ENCODE measurements at regions not wholly inside any gene's neighbourhood (a gene's known extent, or its start where the extent isn't known, plus 50 kb on each side); places are given as distances from the start of the nearest gene placed in this dataset.
"Not testable (repeated sequence)": the region's sequence is repeated elsewhere in the genome, so short reads cannot be mapped to it uniquely, and the experiment has no call there.

GRCh38 chr10:45056806-45057205, 56.1 kb downstream of the ZNF22 start:
- H3K36me3 ChIP-seq (ENCODE audit: insufficient read depth); H3K4me3 ChIP-seq (ENCODE audit: low read depth, low read length); H3K4me1 ChIP-seq (ENCODE audit: insufficient read depth); DNase-seq (ENCODE audit: extremely low spot score); H3K27ac ChIP-seq (ENCODE audit: low read depth): not testable (repeated sequence)
- WGBS = 95% methylated on average over 1 of the region's 1 CpG

GRCh38 chr10:45058580-45058979, 57.9 kb downstream of the ZNF22 start:
- no peaks in the 10 kb centered on the region for H3K4me1 ChIP-seq (ENCODE audit: insufficient read depth)
- H3K27ac ChIP-seq (ENCODE audit: low read depth) = no peak overlapping the region
- WGBS = 69% methylated on average over 1 of the region's 1 CpG
- no peaks in the 10 kb centered on the region for H3K36me3 ChIP-seq (ENCODE audit: insufficient read depth)
- no peak for DNase-seq (ENCODE audit: extremely low spot score)
- H3K4me3 ChIP-seq (ENCODE audit: low read depth, low read length) = no peak overlapping the region

GRCh38 chr10:45058992-45059561, 58.4 kb downstream of the ZNF22 start:
- WGBS = 93% methylated on average over 4 of the region's 4 CpGs
- H3K4me3 ChIP-seq (ENCODE audit: low read depth, low read length) = no peak overlapping the region
- no peak overlapping the region for H3K27ac ChIP-seq (ENCODE audit: low read depth)
- H3K4me1 ChIP-seq (ENCODE audit: insufficient read depth) = no peaks in the 10 kb centered on the region
- no peak for DNase-seq (ENCODE audit: extremely low spot score)
- no peaks in the 10 kb centered on the region for H3K36me3 ChIP-seq (ENCODE audit: insufficient read depth)

- 93% methylated on average over 2 of the region's 2 CpGs for WGBS
These were observed 58.9 kb downstream of the ZNF22 start for GRCh38 chr10:45059632-45060031.

GRCh38 chr10:45061982-45062381, 61.3 kb downstream of the ZNF22 start:
- WGBS = 71% methylated on average over 8 of the region's 8 CpGs
- Histone ChIP-seq H3K27ac (ENCODE audit: low read depth) (no peak overlapping the region), H3K36me3 (ENCODE audit: insufficient read depth) (no peaks in the 10 kb centered on the region), H3K4me1 (ENCODE audit: insufficient read depth) (no peaks in the 10 kb centered on the region), H3K4me3 (ENCODE audit: low read depth, low read length) (no peak overlapping the region)
- DNase-seq (ENCODE audit: extremely low spot score) = no peak

More at GRCh38 chr10:45059632-45060031, 58.9 kb downstream of the ZNF22 start:
- no peak for DNase-seq (ENCODE audit: extremely low spot score)
- Histone ChIP-seq H3K27ac (ENCODE audit: low read depth) (no peak overlapping the region), H3K4me1 (ENCODE audit: insufficient read depth) (no peaks in the 10 kb centered on the region), H3K4me3 (ENCODE audit: low read depth, low read length) (no peak overlapping the region), H3K36me3 (ENCODE audit: insufficient read depth) (no peaks in the 10 kb centered on the region)

GRCh38 chr10:45063591-45064231, 63.0 kb downstream of the ZNF22 start:
- no peaks in the 10 kb centered on the region for H3K4me1 ChIP-seq (ENCODE audit: insufficient read depth)
- no peak overlapping the region for H3K4me3 ChIP-seq (ENCODE audit: low read depth, low read length)
- DNase-seq (ENCODE audit: extremely low spot score) = no peak
- no peak overlapping the region for H3K27ac ChIP-seq (ENCODE audit: low read depth)
- H3K36me3 ChIP-seq (ENCODE audit: insufficient read depth) = no peaks in the 10 kb centered on the region
- WGBS = 81% methylated on average over 8 of the region's 8 CpGs

- Histone ChIP-seq H3K4me3 (ENCODE audit: low read depth, low read length) (no peak overlapping the region), H3K36me3 (ENCODE audit: insufficient read depth) (no peaks in the 10 kb centered on the region), H3K4me1 (ENCODE audit: insufficient read depth) (no peaks in the 10 kb centered on the region), H3K27ac (ENCODE audit: low read depth) (no peak overlapping the region)
- DNase-seq (ENCODE audit: extremely low spot score) = no peak
- 36% methylated on average over 3 of the region's 3 CpGs for WGBS
These were observed 64.3 kb downstream of the ZNF22 start for GRCh38 chr10:45064998-45065397.

GRCh38 chr10:45071043-45071813, 70.5 kb downstream of the ZNF22 start:
- Histone ChIP-seq H3K27ac (ENCODE audit: low read depth) (no peak overlapping the region), H3K36me3 (ENCODE audit: insufficient read depth) (no peaks in the 10 kb centered on the region), H3K4me1 (ENCODE audit: insufficient read depth) (no peaks in the 10 kb centered on the region), H3K4me3 (ENCODE audit: low read depth, low read length) (no peak overlapping the region)
- no peak for DNase-seq (ENCODE audit: extremely low spot score)
- WGBS = 93% methylated on average over 14 of the region's 14 CpGs

GRCh38 chr10:45075216-45075615, 74.5 kb downstream of the ZNF22 start:
- H3K27ac ChIP-seq (ENCODE audit: low read depth) = no peak overlapping the region
- H3K4me3 ChIP-seq (ENCODE audit: low read depth, low read length) = no peak overlapping the region
- H3K36me3 ChIP-seq (ENCODE audit: insufficient read depth) = no peaks in the 10 kb centered on the region
- no peaks in the 10 kb centered on the region for H3K4me1 ChIP-seq (ENCODE audit: insufficient read depth)
- no peak for DNase-seq (ENCODE audit: extremely low spot score)
- 26% methylated on average over 4 of the region's 4 CpGs for WGBS

GRCh38 chr10:45075826-45076380, 75.2 kb downstream of the ZNF22 start:
- no peak overlapping the region for H3K27ac ChIP-seq (ENCODE audit: low read depth)
- H3K4me1 ChIP-seq (ENCODE audit: insufficient read depth) = no peaks in the 10 kb centered on the region
- DNase-seq (ENCODE audit: extremely low spot score) = no peak
- no peaks in the 10 kb centered on the region for H3K36me3 ChIP-seq (ENCODE audit: insufficient read depth)
- whole genome bisulfite sequencing = 46% methylated on average over 6 of the region's 6 CpGs
- H3K4me3 ChIP-seq (ENCODE audit: low read depth, low read length) = no peak overlapping the region

- Histone ChIP-seq H3K27ac (ENCODE audit: low read depth) (no peak overlapping the region), H3K36me3 (ENCODE audit: insufficient read depth) (no peaks in the 10 kb centered on the region), H3K4me1 (ENCODE audit: insufficient read depth) (no peaks in the 10 kb centered on the region), H3K4me3 (ENCODE audit: low read depth, low read length) (no peak overlapping the region)
- 10% methylated on average over 6 of the region's 6 CpGs for WGBS
- no peak for DNase-seq (ENCODE audit: extremely low spot score)
These were observed 76.2 kb downstream of the ZNF22 start for GRCh38 chr10:45076891-45077290.

- H3K27ac ChIP-seq (ENCODE audit: low read depth) = no peak overlapping the region
- no peak for DNase-seq (ENCODE audit: extremely low spot score)
- WGBS = 69% methylated on average over 3 of the region's 3 CpGs
- no peaks in the 10 kb centered on the region for H3K4me1 ChIP-seq (ENCODE audit: insufficient read depth)
- no peaks in the 10 kb centered on the region for H3K36me3 ChIP-seq (ENCODE audit: insufficient read depth)
- no peak overlapping the region for H3K4me3 ChIP-seq (ENCODE audit: low read depth, low read length)
These were observed 79.6 kb downstream of the ZNF22 start for GRCh38 chr10:45080331-45080730.

- Histone ChIP-seq H3K36me3 (ENCODE audit: insufficient read depth) (no peaks in the 10 kb centered on the region), H3K27ac (ENCODE audit: low read depth) (no peak overlapping the region), H3K4me1 (ENCODE audit: insufficient read depth) (no peaks in the 10 kb centered on the region), H3K4me3 (ENCODE audit: low read depth, low read length) (no peak overlapping the region)
- WGBS = 88% methylated on average over 1 of the region's 1 CpG
- DNase-seq (ENCODE audit: extremely low spot score) = no peak
These were observed 81.5 kb downstream of the ZNF22 start for GRCh38 chr10:45082176-45082575.

- no peaks in the 10 kb centered on the region for H3K36me3 ChIP-seq (ENCODE audit: insufficient read depth)
- WGBS = 68% methylated on average over 5 of the region's 5 CpGs
- no peaks in the 10 kb centered on the region for H3K4me1 ChIP-seq (ENCODE audit: insufficient read depth)
- no peak overlapping the region for H3K4me3 ChIP-seq (ENCODE audit: low read depth, low read length)
- DNase-seq (ENCODE audit: extremely low spot score) = no peak
- no peak overlapping the region for H3K27ac ChIP-seq (ENCODE audit: low read depth)
These were observed 91.2 kb downstream of the ZNF22 start for GRCh38 chr10:45091968-45092367.

Measured in urinary bladder (tissue), 3 donors.